Upper lobe of left lung (tissue), 6 donors: ENCODE measurements at regions not wholly inside any gene's neighbourhood (a gene's known extent, or its start where the extent isn't known, plus 50 kb on each side); places are given as distances from the start of the nearest gene placed in this dataset.
"Not testable (repeated sequence)": the region's sequence is repeated elsewhere in the genome, so short reads cannot be mapped to it uniquely, and the experiment has no call there.

Source experiments
- ATAC-seq, 2 donors: fragments of 200-7000 bp; cut with Tn5 transposase; one replicate each; pipeline ENCODE4 v1.9.1; 2022; ENCODE audit warnings: mild to moderate bottlenecking in 2 of 2, moderate library complexity in 2 of 2; ENCODE audit not compliant: low FRiP score in 2 of 2
- DNase-seq, 2 donors: peaks; one replicate each; pipeline ENCODE4 v3.0.0-alpha.2; 2019 to 2020
- H3K27ac ChIP-seq, 4 donors: fragments of 200-600 bp; sonication (generic); one replicate each; pipeline ENCODE4 v1.5.1; 2016 to 2019
- H3K27me3 ChIP-seq, 4 donors: fragments of 200-600 bp; sonication (generic); one replicate each; pipeline ENCODE4 v1.5.1; 2017 to 2019
- H3K36me3 ChIP-seq, 4 donors: fragments of 200-600 bp; sonication (generic); one replicate each; pipeline ENCODE4 v1.5.1; 2016 to 2019
- H3K4me1 ChIP-seq, 4 donors: fragments of 200-600 bp; sonication (generic); one replicate each; pipeline ENCODE4 v1.5.1; 2018 to 2019
- H3K4me3 ChIP-seq, 4 donors: fragments of 200-600 bp; sonication (generic); one replicate each; pipeline ENCODE4 v1.5.1; 2017 to 2019; ENCODE audit warnings: mild to moderate bottlenecking in 2 of 4, moderate library complexity in 1 of 4
- H3K9me3 ChIP-seq, 4 donors: fragments of 200-600 bp; sonication (generic); one replicate each; pipeline ENCODE4 v1.5.1; 2018 to 2019
- CTCF ChIP-seq, 6 experiments: fragments of 450-650 bp in 4 of 6; fragments of 200-600 bp in 2 of 6; sonication (generic) in 2 of 6; IDR thresholded peaks; one replicate each; pipeline ENCODE4 v1.5.1; 2016 to 2019; ENCODE audit warnings: antibody characterized with exemption in 6 of 6
- EP300 ChIP-seq, 4 donors: sonication (generic); formaldehyde crosslinking; IDR thresholded peaks; one replicate each; pipeline ENCODE4 v1.5.1; 2017; ENCODE audit warnings: antibody characterized with exemption in 4 of 4, control low read depth in 2 of 4
- POLR2A ChIP-seq, 4 donors: fragments of 450-650 bp; IDR thresholded peaks; one replicate each; pipeline ENCODE4 v1.5.1; 2016 to 2017; ENCODE audit warnings: antibody characterized with exemption in 4 of 4, mild to moderate bottlenecking in 2 of 4
- POLR2AphosphoS5 ChIP-seq, 2 donors: sonication (generic); formaldehyde crosslinking; IDR thresholded peaks; one replicate each; pipeline ENCODE4 v1.5.1; 2017; ENCODE audit warnings: antibody characterized with exemption in 2 of 2
- whole genome bisulfite sequencing, 2 donors: methylation state at CpG; one replicate each; pipeline ENCODE4 v1.1.5; 2017 to 2018; 5-methylcytosine and 5-hydroxymethylcytosine counted together
- donor health status: DM: no; HTN: no; CAD: no; lungs with moderate emphysema.
- donor health status: DM: no; HTN: yes; CAD: no; lungs with severe emphysema.

- ATAC-seq (no peak), DNase-seq (no peak)
- Histone ChIP-seq H3K9me3 (no peaks in the 10 kb centered on the region), H3K27me3 (no peaks in the 10 kb centered on the region), H3K4me1 (peaks cover 0 to 2% (median 0%) of the 10 kb centered on the region in 4 donors), H3K36me3 (no peaks in the 10 kb centered on the region), H3K27ac (no peak overlapping the region), H3K4me3 (no peak overlapping the region)
- WGBS, 2 donors = 98 to 100% methylated on average over 5 to 14 of the region's 14 CpGs
- no peak for TF ChIP-seq POLR2AphosphoS5 (IDR thresholded peaks at IDR 0.05)
- TF ChIP-seq CTCF (IDR thresholded peaks at IDR 0.05) = no peak
- no peak for TF ChIP-seq EP300 (IDR thresholded peaks at IDR 0.05)
- no peak for TF ChIP-seq POLR2A (IDR thresholded peaks at IDR 0.05)
Observed at GRCh38 chr17:30720013-30720471, 104.5 kb downstream of the CRLF3 start.

- H3K36me3 ChIP-seq, H3K27ac ChIP-seq, H3K27me3 ChIP-seq, H3K4me1 ChIP-seq, H3K4me3 ChIP-seq, H3K9me3 ChIP-seq: not testable (repeated sequence)
- ATAC-seq (peak; percentile 61 to 75), DNase-seq (peak; percentile 48 to 70)
- 72 to 77% methylated on average over 15 to 20 of the region's 22 CpGs for WGBS, 2 donors
- TF ChIP-seq CTCF (IDR thresholded peaks at IDR 0.05) = peak; percentile 56 to 70 (median 66)
Observed at GRCh38 chr17:30719131-30719973, 105.1 kb downstream of the CRLF3 start.

GRCh38 chr17:30718691-30719090 lies 105.8 kb downstream of the CRLF3 start:
- H3K4me1 ChIP-seq, ATAC-seq, H3K4me3 ChIP-seq, H3K27me3 ChIP-seq, DNase-seq, H3K9me3 ChIP-seq, H3K27ac ChIP-seq, H3K36me3 ChIP-seq: not testable (repeated sequence)
- WGBS, 2 donors = 91 to 93% methylated on average over 8 of the region's 8 CpGs

GRCh38 chr17:30718099-30718447 lies 106.4 kb downstream of the CRLF3 start:
- H3K4me1 ChIP-seq, ATAC-seq: not testable (repeated sequence)
- WGBS, 2 donors = 98 to 100% methylated on average over 5 to 6 of the region's 6 CpGs

GRCh38 chr17:30717291-30718098 lies 107.0 kb downstream of the CRLF3 start:
- Histone ChIP-seq H3K27me3 (no peaks in the 10 kb centered on the region), H3K36me3 (no peaks in the 10 kb centered on the region), H3K4me3 (no peak overlapping the region), H3K4me1 (peaks cover 0 to 6% (median 0%) of the 10 kb centered on the region in 4 donors), H3K27ac (no peak overlapping the region), H3K9me3 (no peaks in the 10 kb centered on the region)
- no peak for DNase-seq
- no peak for ATAC-seq
- 91% methylated on average over 8 of the region's 8 CpGs for WGBS, 2 donors
- TF ChIP-seq POLR2A (IDR thresholded peaks at IDR 0.05) (no peak), CTCF (IDR thresholded peaks at IDR 0.05) (no peak), EP300 (IDR thresholded peaks at IDR 0.05) (no peak), POLR2AphosphoS5 (IDR thresholded peaks at IDR 0.05) (no peak)

More at GRCh38 chr17:30718099-30718447, 106.4 kb downstream of the CRLF3 start:
- not testable (repeated sequence) for H3K27ac ChIP-seq, H3K27me3 ChIP-seq, H3K4me3 ChIP-seq, DNase-seq, H3K9me3 ChIP-seq, H3K36me3 ChIP-seq
